ENCODE measurements at regions not wholly inside any gene's neighbourhood (a gene's known extent, or its start where the extent isn't known, plus 50 kb on each side); places are given as distances from the start of the nearest gene placed in this dataset.

- TF ChIP-seq POLR2AphosphoS5 (IDR thresholded peaks at IDR 0.05; ENCODE audit: low read depth, low read length) (no peak), TCF7L2 (IDR thresholded peaks at IDR 0.05; ENCODE audit: low read depth, low read length) (no peak), SIN3A (IDR thresholded peaks at IDR 0.05; ENCODE audit: borderline replicate concordance, insufficient read depth, low read depth, low read length) (no peak), CTCF (IDR thresholded peaks at IDR 0.05) (no peak), REST (IDR thresholded peaks at IDR 0.05; ENCODE audit: insufficient read depth in 1 of 2, low read depth in 2 of 2, low read length in 1 of 2) (no peak)
- no TSS peak for BruUV-seq (replicated peaks)
Measured at GRCh38 chr11:91755951-91756707, 468.5 kb upstream of the FAT3 start.

GRCh38 chr11:91755526-91755925, 469.1 kb upstream of the FAT3 start:
- ATAC-seq (no peak), DNase-seq (ENCODE audit: low read depth, low spot score) (no peak)
- no peaks in the 10 kb centered on the region for H3K4me1 ChIP-seq (ENCODE audit: control insufficient read depth, insufficient read depth, low read length)
- no peak overlapping the region for H3K4me3 ChIP-seq (ENCODE audit: low read depth in 2 of 2, low read length in 2 of 2)
- H3K27me3 ChIP-seq (ENCODE audit: control insufficient read depth, insufficient read depth, low read length) = no peaks in the 10 kb centered on the region
- ChIA-PET POLR2A (no interaction called here), CTCF (no interaction called here)
- TF ChIP-seq POLR2AphosphoS5 (IDR thresholded peaks at IDR 0.05; ENCODE audit: low read depth, low read length) (no peak), CTCF (IDR thresholded peaks at IDR 0.05) (no peak), TCF7L2 (IDR thresholded peaks at IDR 0.05; ENCODE audit: low read depth, low read length) (no peak)
- intact Hi-C loops (cut with micrococcal nuclease; ENCODE audit: unreplicated experiment) (no loop called here), in situ Hi-C loops (cut with HindIII; ENCODE audit: low pct_unique_long_range_greater_than_20kb, low sequenced_read_pairs) (no loop called here)
- H3K27ac ChIP-seq (ENCODE audit: low read length) = no peak overlapping the region
- H3K36me3 ChIP-seq (ENCODE audit: control insufficient read depth, insufficient read depth, low read length) = no peaks in the 10 kb centered on the region
- H3K9me3 ChIP-seq (ENCODE audit: control insufficient read depth, insufficient read depth, low read depth, low read length) = no peaks in the 10 kb centered on the region
- no TSS peak for BruUV-seq (replicated peaks)

More at GRCh38 chr11:91755951-91756707, 468.5 kb upstream of the FAT3 start:
- CTCF ChIA-PET = no interaction called here
- Histone ChIP-seq H3K27me3 (ENCODE audit: control insufficient read depth, insufficient read depth, low read length) (no peaks in the 10 kb centered on the region), H3K27ac (ENCODE audit: low read length) (no peak overlapping the region), H3K9me3 (ENCODE audit: control insufficient read depth, insufficient read depth, low read depth, low read length) (no peaks in the 10 kb centered on the region), H3K4me1 (ENCODE audit: control insufficient read depth, insufficient read depth, low read length) (no peaks in the 10 kb centered on the region), H3K36me3 (ENCODE audit: control insufficient read depth, insufficient read depth, low read length) (no peaks in the 10 kb centered on the region), H3K4me3 (ENCODE audit: low read depth in 2 of 2, low read length in 2 of 2) (no peak overlapping the region)
- in situ Hi-C loops (cut with HindIII; ENCODE audit: low pct_unique_long_range_greater_than_20kb, low sequenced_read_pairs) = no loop called here
- POLR2A ChIA-PET = no interaction called here
- DNase-seq (ENCODE audit: low read depth, low spot score) = no peak
- intact Hi-C loops (cut with micrococcal nuclease; ENCODE audit: unreplicated experiment) = no loop called here
- no peak for ATAC-seq
